Sigmoid colon (tissue), 6 donors: ENCODE measurements at regions not wholly inside any gene's neighbourhood (a gene's known extent, or its start where the extent isn't known, plus 50 kb on each side); places are given as distances from the start of the nearest gene placed in this dataset.

Experiments used
- DNase-seq: peaks from one replicate; pipeline ENCODE4 v3.0.0-alpha.2; 2019
- H3K27ac ChIP-seq, 4 donors: fragments of 200-600 bp; sonication (generic); one replicate each; pipeline ENCODE4 v1.5.1; 2016 to 2019; ENCODE audit warnings: mild to moderate bottlenecking in 1 of 4
- H3K27me3 ChIP-seq, 3 donors: fragments of 200-600 bp; sonication (generic); one replicate each; pipeline ENCODE4 v1.5.1; 2019; ENCODE audit warnings: mild to moderate bottlenecking in 1 of 3
- H3K36me3 ChIP-seq, 4 donors: fragments of 200-600 bp; sonication (generic); one replicate each; pipeline ENCODE4 v1.5.1; 2016 to 2019
- H3K4me1 ChIP-seq, 4 donors: fragments of 200-600 bp; sonication (generic); one replicate each; pipeline ENCODE4 v1.5.1; 2017 to 2019
- H3K4me3 ChIP-seq, 4 donors: fragments of 200-600 bp; sonication (generic); one replicate each; pipeline ENCODE4 v1.5.1; 2017 to 2019; ENCODE audit warnings: mild to moderate bottlenecking in 2 of 4, moderate library complexity in 1 of 4
- H3K9me3 ChIP-seq, 4 donors: fragments of 200-600 bp in 3 of 4; sonication (generic) in 3 of 4; one replicate each; pipeline versions ENCODE4 v1.5.1 to v1.6.1; 2013 to 2019
- CTCF ChIP-seq, 4 experiments: fragments of 450-650 bp in 3 of 4; fragments of 200-600 bp in 1 of 4; IDR thresholded peaks; one replicate each; pipeline ENCODE4 v1.5.1; 2016 to 2019; ENCODE audit warnings: antibody characterized with exemption in 4 of 4, mild to moderate bottlenecking in 3 of 4, moderate library complexity in 2 of 4
- EP300 ChIP-seq, 4 donors: sonication (generic); formaldehyde crosslinking; IDR thresholded peaks; one replicate each; pipeline ENCODE4 v1.6.1; 2017; ENCODE audit warnings: antibody characterized with exemption in 4 of 4
- POLR2A ChIP-seq, 2 donors: fragments of 450-650 bp; IDR thresholded peaks; one replicate each; pipeline ENCODE4 v1.6.1; 2016; ENCODE audit warnings: antibody characterized with exemption in 2 of 2, mild to moderate bottlenecking in 2 of 2, moderate library complexity in 2 of 2
- POLR2AphosphoS5 ChIP-seq, 4 donors: sonication (generic); formaldehyde crosslinking; IDR thresholded peaks; one replicate each; pipeline ENCODE4 v1.6.1; 2017; ENCODE audit warnings: antibody characterized with exemption in 4 of 4
- WGBS, 2 donors: extraction: QIAGEN DNeasy Blood & Tissue Kit; methylation state at CpG; one replicate each; pipeline ENCODE4 v1.1.7; 2013; 5-methylcytosine and 5-hydroxymethylcytosine counted together
- intact Hi-C: fragments of 100-400 bp; cut with DNase I; formaldehyde crosslinking; loops from one replicate; pipeline ENCODE4 v1.15.1; 2023
- donor health status: healthy with polysubstance abuse.
- donor health status: healthy.

DNA sequence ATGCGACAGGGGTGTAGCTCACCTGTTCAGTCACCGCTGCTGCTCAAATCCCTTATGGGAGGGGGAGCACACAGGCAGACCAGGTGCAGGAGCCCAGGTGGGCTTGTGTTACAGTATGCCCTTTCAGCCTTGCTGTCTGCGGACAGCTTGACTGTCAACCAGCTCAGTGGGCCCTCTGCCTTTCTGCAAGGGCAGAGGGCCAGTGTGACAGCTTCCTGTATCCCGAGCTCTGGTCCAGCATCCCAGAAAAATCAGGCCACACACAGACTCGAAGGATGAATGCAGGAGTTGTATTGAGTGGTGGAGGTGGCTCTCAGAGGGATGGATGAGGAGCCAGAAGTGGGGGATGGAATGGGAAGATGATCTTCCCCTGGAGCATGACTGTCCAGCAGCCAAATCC, 172.2 kb downstream of the C5orf15 start:
- H3K27ac ChIP-seq: no peak overlapping the region
- no peaks in the 10 kb centered on the region for H3K4me1 ChIP-seq
- DNase-seq: no peak
- TF ChIP-seq EP300 (IDR thresholded peaks at IDR 0.05) (no peak), POLR2A (IDR thresholded peaks at IDR 0.05) (no peak), CTCF (IDR thresholded peaks at IDR 0.05) (no peak), POLR2AphosphoS5 (IDR thresholded peaks at IDR 0.05) (no peak)
- intact Hi-C loops: no loop called here
- H3K4me3 ChIP-seq: no peak overlapping the region
- no peaks in the 10 kb centered on the region for H3K27me3 ChIP-seq
- H3K9me3 ChIP-seq: no peaks in the 10 kb centered on the region
- 68 to 86% methylated on average over 5 of the region's 5 CpGs for WGBS, 2 donors
- H3K36me3 ChIP-seq: no peaks in the 10 kb centered on the region

DNA sequence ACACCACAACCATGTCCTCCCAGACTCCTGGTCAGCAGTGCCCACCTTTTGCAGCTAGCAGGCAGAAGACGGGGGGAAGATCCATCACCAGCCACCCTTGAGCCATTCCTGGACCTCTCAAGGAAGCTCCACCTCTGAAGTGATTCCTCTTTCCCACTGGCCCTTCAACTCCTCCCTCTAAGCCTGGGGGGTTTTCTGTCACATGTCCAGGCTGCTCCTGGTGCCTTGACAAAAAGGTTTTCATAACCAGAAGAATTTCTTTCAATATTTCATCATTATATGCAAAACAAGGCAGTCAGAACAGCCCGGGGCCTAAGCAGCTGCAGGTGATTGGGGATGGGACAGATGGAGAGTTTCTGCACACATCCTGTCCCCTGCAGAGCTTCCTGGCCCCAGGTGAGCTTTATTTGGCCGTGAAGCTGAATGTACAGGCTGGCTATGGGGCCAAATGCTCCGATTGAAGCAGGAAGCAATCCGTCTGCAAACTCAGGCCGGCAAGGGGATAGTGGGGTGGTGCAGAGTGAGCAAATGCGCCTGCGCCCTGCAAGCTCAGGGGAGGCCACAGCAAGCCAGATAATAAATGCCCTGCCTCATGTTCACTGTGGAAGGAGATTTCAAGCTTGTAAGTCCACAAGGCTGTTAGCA, 173.5 kb downstream of the C5orf15 start:
- Histone ChIP-seq H3K9me3 (no peaks in the 10 kb centered on the region), H3K4me1 (no peaks in the 10 kb centered on the region), H3K4me3 (no peak overlapping the region), H3K27ac (no peak overlapping the region), H3K27me3 (no peaks in the 10 kb centered on the region), H3K36me3 (no peaks in the 10 kb centered on the region)
- no peak for TF ChIP-seq POLR2A (IDR thresholded peaks at IDR 0.05)
- no peak for TF ChIP-seq POLR2AphosphoS5 (IDR thresholded peaks at IDR 0.05)
- TF ChIP-seq CTCF (IDR thresholded peaks at IDR 0.05): no peak
- TF ChIP-seq EP300 (IDR thresholded peaks at IDR 0.05): no peak
- 66 to 80% methylated on average over 8 of the region's 8 CpGs for WGBS, 2 donors
- intact Hi-C loops: no loop called here
- DNase-seq: no peak

DNA sequence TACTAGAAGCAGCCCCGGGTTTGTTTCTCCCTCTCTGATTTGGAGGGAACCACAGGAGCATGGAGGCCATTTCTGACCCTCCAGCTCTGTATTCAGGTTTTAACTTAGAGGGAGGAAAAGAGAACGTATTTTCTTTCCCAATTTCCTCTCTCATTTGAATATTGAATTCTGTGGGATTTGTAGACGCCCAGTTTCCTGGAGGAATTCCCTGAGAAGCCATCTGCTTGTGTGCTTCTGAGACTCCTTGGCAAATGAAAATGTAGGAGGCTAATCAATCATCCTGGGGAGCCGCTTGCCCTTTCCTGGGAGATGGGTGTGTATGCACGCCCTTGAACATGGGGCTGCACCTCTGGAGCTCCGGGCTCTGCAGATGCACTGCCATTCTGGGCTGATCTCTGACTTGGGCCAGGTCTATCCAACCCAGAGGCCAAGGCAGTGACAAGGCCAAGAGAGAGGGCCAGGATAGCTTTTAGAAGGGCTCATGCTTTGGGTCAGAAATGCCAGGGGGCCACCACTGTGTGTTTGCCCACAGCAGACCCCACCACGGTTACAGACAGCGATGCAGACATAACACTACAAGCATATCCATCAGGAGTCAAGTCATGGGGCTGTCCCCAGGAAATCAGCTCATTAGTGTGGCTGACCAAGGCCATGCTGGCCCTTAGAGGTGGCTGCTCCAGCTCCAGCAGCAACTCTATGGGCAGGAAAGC, 174.5 kb downstream of the C5orf15 start:
- no peak for DNase-seq
- intact Hi-C loops: no loop called here
- Histone ChIP-seq H3K4me3 (no peak overlapping the region), H3K27ac (no peak overlapping the region), H3K9me3 (no peaks in the 10 kb centered on the region), H3K27me3 (no peaks in the 10 kb centered on the region), H3K36me3 (no peaks in the 10 kb centered on the region), H3K4me1 (no peaks in the 10 kb centered on the region)
- 86 to 88% methylated on average over 8 of the region's 8 CpGs for WGBS, 2 donors
- no peak for TF ChIP-seq CTCF (IDR thresholded peaks at IDR 0.05)
- no peak for TF ChIP-seq POLR2A (IDR thresholded peaks at IDR 0.05)
- no peak for TF ChIP-seq POLR2AphosphoS5 (IDR thresholded peaks at IDR 0.05)
- TF ChIP-seq EP300 (IDR thresholded peaks at IDR 0.05): no peak

DNA sequence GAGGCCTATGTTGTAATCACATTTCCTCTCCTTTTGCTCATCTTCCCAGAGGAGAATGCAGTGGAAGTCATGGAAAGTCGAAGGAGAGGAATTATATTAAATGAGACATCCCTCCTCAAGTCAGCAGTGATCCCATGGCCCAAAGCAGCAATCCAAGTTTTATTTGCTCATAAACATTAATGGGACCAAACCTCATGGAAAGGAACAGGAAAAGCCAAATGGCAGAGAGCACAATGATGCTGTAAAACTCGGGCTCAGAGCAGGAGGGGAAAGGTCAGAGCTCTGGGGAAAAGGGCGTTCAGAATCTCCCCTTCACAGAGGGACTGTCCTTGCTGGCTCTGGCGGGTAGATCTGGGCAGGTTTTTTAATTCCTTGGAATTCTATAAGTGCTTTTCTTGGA, 175.8 kb downstream of the C5orf15 start:
- 13 to 47% methylated on average over 4 of the region's 4 CpGs for WGBS, 2 donors
- intact Hi-C loops: no loop called here
- Histone ChIP-seq H3K27me3 (no peaks in the 10 kb centered on the region), H3K9me3 (no peaks in the 10 kb centered on the region), H3K36me3 (no peaks in the 10 kb centered on the region), H3K4me3 (no peak overlapping the region), H3K27ac (no peak overlapping the region), H3K4me1 (no peaks in the 10 kb centered on the region)
- DNase-seq: no peak
- TF ChIP-seq POLR2A (IDR thresholded peaks at IDR 0.05) (no peak), CTCF (IDR thresholded peaks at IDR 0.05) (no peak), EP300 (IDR thresholded peaks at IDR 0.05) (no peak), POLR2AphosphoS5 (IDR thresholded peaks at IDR 0.05) (no peak)
